ENCODE measurements at regions not wholly inside any gene's neighbourhood (a gene's known extent, or its start where the extent isn't known, plus 50 kb on each side); places are given as distances from the start of the nearest gene placed in this dataset.

DNA sequence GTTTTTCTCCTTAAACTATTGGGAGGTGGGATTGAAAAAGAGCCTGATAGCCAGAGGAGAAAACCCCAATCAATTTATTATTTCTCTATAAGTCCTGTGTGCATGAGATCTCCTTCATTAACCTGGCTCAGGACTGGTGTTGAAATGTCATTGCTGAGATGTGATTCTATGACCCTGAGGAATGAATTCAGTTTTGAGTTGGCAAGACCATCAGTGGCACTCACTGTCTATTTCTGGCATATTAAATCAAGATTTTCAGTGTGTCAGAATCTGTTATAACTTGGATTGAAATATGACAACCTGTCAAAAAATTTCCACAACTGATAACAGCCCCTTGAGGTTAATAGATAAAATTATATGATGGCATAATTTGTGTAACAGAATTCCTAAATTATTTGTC is 431.1 kb downstream of the TFAP2B start:
- DNase-seq (ENCODE audit: low spot score), result no peak

DNA sequence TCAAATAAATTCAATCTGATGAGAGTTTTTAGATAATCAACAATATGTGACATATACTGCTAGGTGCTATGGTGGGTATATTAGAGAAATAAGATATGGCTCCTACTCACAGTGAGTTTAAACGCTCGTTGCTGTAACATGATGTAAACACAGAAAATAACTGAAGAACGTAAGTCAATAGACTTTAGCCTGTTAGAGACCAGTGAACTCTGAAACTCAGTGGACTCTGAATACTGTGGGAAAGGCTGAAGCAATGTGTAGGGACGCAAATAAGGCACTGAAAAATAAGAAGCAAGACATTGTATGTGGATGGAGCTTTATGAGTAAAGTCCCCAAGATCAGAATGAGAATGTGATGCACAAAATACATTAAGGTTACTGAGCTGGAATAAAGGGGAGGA is 431.6 kb downstream of the TFAP2B start:
- DNase-seq (ENCODE audit: low spot score), result no peak

DNA sequence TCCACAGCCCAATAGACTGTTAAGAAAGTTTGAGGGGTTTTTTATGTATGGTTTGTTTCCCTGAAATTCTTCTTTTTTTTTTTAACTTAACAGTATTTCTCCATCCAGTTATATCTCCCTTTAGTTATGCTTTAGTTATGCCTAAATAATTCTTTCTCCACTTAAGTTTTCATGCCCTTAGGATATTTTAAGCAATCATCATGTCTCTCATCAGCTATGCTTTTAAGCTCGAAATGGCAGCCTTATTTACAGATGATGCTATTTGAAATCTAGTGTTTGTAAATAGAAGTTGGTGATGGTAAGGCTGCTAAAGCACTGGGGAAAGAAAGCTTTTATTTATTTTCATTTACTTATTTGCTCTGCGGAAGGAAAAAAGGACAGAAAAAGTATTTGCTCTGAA is 439.3 kb downstream of the TFAP2B start:
- DNase-seq (ENCODE audit: low spot score), result no peak

DNA sequence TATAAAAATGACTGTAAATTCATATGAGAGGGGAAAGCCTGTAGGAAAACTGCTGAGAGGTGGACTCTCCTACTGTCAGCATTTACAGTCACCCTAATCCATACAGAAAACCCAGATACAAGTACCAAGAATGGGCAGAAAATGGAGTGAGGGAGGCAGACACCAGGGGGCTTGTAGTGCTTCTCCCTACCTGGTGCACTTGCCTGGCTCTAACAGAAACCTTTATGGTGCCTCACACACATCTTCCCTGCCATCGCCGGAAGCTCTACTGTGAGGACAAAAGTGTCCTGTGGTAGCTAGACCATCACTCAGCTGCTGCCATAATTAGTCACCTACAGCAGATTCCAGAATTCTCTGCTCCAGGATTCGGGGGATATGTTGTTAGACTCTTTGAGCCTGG is 441.3 kb downstream of the TFAP2B start:
- DNase-seq (ENCODE audit: low spot score), result no peak

DNA sequence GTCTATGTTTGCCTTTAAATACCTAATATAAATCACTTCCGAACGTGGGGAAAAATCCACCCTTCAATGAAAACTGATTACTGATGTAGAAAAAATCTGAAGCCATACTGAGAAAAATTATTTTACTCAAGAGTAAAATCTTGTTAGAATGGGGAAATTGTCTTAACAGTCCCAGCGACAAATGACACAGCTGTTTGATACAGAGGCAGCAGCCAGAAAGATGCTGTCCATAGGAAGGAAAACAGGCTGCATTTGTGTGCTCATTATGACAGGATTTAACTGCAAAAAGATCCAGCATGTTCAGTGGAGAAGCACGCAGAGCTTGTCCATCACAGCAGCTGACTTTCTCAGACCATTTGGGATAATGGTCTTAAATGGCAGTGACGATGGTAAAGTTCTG is 443.0 kb downstream of the TFAP2B start:
- DNase-seq (ENCODE audit: low spot score), result no peak

DNA sequence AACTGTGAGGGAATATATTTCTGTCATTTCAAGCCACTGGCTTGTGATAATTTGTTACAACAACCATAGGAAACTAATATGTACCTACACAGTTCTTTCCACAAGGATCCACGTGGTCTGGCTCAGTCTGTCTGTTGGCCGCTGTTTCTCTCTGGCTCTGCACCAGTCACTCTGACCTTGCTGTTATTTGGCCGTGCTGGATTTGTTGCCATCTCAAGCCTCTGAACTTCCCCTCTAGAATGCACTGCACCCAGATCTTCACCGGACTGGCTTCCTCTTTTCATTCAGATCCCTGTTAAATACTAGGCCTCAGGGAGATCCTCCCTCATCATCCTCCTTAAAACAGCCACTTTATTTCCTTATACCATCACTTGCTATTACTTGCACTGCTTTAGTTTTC is 446.8 kb downstream of the TFAP2B start:
- DNase-seq (ENCODE audit: low spot score), result no peak

DNA sequence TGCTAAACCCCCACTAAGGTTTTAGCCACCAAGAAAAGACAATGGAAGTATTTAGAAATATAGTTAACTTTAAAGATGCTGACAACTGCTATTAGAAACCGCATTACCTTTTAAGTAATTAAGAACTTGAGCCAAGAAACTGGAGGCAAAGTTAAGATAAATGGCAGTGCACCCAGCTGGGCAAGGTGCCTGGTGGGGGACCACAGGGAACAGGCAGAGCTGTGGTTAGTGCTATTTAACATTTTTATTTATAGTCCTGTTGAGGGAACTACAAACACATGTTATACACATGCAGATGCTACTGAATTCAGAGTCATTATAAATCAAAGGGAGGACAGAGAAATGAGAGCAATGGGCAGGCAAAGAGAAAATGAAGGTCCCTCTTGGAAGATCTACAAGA is 447.9 kb downstream of the TFAP2B start:
- no peak for DNase-seq (ENCODE audit: low spot score)

DNA sequence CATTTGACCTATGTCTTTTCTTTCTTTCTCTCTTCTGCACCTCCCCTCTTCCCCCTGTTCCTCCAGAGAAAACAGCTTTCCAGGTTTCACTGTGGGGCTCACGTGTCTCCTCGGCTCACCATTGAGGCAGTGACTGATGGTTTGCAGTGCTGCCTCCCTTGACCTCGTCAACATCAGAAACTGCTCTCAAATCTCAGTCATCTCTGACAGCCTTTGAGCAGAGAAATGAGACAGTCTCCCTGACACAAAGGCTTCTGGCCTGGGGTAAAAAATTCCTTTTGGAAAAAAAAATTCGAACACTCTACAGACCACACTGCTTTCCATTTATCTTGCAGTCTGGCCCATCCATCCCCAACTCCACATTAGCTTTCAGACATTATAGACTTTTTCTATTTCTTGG is 450.0 kb downstream of the TFAP2B start:
- DNase-seq (ENCODE audit: low spot score), result no peak

DNA sequence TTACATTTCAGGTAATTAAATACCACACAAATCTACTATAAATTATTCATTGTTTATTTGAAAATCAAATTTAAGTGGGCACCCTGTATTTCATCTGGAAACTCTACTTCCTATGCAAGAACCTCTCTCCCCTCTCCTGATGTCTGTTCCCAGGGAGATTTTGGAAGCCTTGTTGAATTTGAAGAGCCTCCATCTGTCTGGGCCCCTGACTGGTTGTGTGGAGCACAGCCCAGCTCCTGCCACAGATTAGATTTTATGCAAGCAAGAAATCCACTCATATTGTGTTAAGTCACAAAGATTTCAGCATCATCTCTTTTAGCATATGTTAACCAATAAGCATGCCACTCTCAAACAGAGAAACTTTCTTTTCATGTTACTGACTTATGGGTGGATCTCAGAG is 451.2 kb downstream of the TFAP2B start:
- no peak for DNase-seq (ENCODE audit: low spot score)

DNA sequence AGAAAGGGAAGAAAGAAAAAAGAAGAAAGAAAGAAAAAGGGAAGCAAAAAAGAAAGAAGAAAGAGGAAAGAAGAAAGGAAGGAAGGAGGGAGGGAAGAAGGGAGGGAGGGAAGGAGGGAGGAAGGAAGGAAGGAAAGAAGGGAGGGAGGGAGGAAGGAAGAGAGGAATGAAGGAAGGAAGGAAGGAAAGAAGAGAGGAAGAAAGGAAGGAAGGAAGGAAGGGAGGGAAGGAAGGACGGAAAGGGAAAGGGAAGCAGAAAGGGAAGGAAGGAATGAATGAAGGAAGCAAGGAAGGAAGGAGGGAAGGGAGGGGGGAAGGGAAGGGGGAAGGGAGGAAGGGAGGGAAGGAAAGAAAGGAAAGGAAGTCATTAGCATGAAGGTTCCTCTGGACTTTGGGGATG is 452.9 kb downstream of the TFAP2B start:
- no peak for DNase-seq (ENCODE audit: low spot score)

DNA sequence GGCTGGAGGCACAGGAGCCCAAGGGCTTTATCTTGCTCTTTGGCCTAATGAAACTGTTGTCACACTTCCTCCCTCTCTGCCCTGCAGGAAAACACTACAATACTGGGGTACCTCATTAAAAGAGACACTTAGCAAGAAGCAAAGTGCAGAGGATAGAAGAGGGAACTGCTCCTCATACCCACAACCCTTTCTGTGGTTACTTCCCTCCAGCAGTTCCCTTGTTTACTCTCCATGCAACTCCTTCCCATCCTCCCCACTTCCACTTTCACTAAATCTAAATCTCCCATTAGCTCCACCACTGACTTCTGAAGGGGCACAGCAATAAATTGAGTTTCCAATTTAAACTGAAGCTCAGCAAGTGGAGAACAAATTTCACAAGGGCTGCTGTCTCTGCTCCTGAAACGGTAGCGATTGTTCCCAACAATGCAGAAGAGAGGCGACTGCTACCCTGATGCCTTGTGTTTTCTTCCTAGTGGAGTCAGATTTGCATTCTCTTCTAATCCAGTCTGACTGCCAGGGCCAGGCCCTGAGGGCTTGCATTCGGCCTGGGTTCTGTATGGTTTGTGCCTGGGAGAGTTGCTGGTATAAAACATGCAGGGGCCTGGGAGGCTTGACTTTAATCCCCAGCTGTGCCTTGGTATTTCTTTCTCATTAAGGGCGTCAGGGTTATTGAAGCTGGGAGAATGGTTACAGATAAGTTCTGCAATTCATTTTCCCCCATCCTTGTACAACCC is 454.7 kb downstream of the TFAP2B start:
- DNase-seq (ENCODE audit: low spot score), result no peak

DNA sequence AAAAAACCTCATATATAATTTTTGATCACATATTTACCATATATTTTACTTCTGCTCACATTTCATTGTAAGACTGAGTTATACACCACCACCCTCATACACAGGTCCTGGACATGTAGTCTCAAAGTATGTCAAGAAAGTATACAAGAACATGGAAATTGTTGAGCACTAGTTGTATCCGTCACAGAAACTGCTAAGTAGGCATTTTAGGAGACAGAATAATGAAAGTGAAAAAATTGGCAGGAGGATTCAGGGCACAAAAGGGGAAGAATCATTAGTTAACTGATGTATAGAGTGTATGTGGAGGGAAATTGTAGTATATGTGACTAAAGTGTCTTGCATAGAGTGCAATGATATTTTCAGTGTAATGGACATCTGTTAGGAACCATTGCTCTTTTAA is 458.8 kb downstream of the TFAP2B start:
- no peak for DNase-seq (ENCODE audit: low spot score)

DNA sequence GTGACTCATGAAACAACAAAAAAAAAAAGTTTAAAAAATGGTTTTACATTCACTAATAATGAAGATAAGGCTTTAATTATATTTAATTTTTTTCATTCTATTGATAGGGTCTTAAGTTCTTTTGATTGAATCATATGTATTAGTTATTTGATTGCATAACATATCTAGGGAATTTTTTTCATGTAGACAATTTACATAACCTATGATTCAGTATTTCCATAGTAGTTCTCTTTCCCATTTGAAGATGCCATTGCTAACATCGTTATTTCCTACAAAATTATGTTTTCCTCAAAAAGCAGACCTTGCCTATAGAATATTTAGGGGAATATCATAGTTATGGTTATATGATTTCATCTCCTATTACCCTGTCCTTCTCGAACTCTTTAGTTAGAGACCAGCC is 463.4 kb downstream of the TFAP2B start:
- no peak for DNase-seq (ENCODE audit: low spot score)

DNA sequence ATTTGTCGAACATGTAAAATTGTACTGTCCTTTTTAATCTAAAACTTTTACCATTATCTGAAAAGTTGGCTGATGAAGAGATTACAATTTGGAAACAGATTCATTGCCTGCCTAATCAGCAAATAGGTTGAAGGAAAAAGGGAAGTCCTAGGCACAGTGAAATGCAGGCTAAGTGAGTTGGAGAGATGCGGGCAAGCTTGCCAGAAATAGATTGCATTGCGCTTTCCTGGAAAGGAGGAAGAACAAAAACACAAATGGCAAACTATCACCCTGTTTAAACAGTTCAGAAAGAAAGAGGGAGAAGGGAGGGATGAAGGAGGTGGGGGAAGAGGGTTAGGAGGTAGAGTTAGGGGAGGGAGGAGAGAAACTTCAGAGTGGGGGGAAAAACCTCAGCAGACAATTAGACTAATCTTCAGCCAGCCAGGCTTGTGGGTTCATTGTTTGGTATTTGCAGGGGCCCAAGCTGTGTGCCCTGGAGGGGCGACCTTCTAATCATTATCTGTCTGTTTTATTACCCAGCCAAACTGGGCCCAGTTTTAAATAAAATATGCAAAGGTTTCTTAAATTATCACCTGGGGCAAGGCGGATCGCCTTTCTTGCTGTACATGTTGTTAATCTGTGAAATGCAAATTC is 465.2 kb downstream of the TFAP2B start:
- no peak for DNase-seq (ENCODE audit: low spot score)

DNA sequence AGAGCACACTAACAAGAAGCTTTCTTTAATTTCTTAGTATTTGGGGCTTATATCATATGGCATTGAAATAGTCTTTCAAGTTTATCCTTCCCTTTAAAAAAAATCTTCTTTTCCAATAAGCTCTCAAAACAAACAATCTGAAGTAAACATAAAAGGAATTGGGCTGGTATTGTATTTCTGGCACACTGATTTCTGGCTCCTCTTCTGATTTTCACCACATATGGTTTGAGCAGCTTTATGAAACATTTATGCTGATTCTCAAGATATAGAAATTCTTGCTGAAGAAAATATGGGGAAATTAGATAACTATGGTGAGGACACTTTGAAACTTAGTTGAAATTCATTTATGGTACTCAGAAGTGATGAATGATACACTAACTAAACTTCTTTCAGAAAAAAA is 467.2 kb downstream of the TFAP2B start:
- no peak for DNase-seq (ENCODE audit: low spot score)

DNA sequence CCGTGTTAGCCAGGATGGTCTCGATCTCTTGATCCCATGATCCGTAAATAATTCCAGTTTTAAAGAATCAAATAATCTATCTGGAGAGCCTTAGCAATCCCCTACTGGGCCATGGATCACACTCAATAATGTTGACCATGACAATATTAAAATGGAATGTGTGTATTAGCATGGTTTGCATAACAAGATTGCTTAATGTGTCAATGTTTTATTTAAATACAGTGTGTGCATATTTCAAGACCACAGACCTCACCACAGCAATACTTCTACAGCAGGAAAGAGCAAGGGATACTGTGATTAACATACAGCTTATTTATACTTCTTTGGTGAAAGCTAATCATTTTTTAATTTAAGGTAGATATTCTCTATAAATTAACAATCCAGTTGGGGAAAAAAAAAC is 470.4 kb downstream of the TFAP2B start:
- peak; percentile 10 for DNase-seq (ENCODE audit: low spot score)

DNA sequence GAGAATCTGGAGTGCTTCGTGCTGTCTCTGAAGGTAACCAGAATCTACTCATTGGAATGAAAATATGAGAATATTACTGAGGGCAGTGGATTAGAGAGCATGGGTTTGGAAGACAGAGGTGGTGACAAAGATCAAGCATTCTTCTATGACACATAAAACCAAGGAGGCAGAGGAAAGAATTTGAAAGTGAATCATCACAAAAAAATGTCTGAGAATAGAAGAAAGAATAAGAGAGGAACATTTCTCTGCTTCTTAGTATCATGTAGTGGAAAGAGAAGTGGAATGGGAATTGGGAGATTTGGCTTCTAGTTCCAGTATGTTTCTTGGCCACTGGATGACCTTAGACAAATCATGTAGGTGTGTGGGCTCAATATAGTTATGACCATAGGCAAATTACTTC is 474.0 kb downstream of the TFAP2B start:
- peak; percentile 25 for DNase-seq (ENCODE audit: low spot score)

DNA sequence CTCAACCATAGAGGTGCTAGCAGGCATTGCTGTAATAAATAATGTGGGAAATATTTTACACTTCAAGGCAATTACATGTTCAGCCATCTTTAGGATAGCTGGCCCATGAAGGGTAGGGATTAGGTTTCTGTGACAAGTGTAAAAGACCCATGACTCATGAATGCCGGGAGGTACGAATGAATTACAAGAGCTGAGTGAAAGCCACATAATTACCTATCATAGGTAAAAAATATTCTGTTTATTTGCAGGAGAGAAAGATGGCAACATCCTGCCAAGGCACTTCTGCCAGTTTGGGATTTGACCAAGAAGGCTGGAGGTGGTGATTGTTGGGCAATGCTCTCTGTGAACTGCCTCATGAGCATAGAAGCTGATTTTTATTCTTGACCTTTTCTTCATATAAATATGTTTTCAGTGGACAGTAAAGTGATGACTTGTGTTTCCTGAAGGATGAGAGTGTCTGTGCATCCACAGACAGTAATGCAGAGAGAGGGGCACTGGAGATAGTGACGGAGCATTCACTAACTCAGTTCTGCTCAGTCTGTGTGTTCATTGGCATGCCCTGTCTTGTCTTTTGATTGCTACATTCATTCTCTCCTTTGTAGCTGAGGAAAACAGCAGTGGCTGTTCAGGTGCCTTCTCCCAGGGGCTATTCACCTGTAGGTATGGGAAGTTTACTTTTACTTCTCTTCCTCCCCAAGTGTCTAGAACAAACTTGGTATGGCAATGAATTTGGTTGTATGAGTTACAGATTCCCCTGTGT is 481.1 kb downstream of the TFAP2B start:
- DNase-seq (ENCODE audit: low spot score), result no peak

DNA sequence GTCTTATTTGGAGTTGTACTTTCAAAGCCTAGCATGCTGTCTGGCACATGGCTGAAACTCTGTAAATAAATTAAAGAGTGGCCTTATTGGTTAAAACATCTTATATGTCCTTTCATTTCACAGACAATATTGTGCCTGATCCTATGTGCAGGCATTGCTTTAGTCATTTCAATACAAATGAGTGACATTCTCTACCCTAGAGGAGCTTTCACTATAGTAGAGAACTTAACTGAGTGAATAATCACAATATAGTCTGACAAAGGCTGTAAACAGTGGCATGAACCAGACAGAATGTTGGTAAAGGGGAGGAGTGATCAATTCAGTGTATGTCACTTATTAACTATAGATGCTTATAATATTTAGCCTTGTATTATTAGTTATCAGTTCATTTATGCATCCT is 481.8 kb downstream of the TFAP2B start:
- DNase-seq (ENCODE audit: low spot score), result no peak

DNA sequence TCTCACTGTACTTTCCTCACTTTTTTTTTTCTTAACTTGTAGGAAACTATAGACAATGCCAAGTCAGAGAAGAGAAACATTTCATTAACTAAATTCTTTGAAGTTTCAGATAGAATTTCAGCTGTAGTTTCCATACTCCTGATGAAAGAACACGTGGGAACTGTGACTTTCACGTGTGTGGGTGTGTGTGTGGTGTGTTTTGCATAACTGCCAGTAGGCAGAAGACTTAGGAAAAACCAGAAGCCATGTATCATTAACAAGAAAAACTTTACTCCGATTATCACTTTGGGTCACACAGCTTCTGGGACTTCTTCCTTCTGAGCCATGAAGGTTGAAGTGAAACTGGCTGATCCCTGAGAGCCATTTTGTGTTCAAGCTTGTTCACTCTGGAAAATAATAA is 483.3 kb downstream of the TFAP2B start:
- no peak for DNase-seq (ENCODE audit: low spot score)

DNA sequence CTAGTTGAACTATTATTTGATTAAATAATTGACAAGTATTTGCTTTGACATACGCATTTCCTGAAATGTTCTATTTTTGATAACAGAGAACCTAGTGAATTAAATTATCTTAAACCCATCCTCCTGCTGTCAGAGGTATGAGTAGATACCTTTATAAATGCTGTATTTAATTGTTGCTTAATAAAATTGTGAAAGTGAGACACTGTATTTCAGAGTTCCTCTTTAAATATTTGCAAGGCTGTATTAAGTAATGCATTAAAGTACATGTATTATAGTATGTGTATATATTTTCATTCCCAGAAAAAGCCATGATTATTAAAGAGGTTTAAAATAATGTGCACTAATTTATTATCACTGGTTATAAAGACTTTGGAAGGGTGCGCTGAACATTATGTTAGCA is 483.8 kb downstream of the TFAP2B start:
- DNase-seq (ENCODE audit: low spot score), result no peak

DNA sequence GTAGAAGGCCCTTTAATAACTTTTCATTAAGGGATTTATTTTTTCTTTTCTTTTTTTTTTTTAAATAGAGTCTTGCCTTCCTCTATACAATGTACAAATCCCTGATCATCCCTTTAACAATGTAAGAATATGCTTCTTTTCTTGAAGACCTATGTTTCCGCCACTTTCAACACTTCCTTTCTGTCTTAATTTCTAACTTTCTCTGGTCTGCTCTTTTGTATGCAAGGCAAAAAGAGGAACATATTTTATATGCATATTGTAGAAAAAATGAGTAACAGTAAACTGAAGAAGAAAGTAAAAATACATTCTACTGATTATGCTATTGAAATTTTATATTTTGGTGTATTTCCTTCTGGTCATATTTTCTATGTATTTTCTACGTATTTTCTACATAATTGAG is 484.7 kb downstream of the TFAP2B start:
- DNase-seq (ENCODE audit: low spot score), result no peak

DNA sequence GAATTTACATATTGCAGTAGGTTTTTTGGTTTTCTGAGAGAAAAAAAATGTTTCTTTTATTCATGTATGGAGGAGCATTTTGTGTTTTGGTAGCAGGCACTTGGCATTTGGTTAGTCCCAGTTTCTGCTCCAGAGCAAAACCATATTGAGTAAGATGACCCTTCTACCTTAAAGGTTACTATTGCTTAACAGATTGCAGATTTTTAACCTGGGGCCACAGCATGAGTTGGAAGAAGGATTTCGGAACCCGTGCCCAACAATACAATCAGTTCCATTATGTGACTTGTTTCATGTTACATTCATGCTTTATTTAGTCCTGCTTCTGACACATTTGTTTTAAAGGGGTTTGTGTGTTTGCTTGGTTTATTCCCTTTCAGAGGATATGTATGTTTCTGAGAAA is 496.3 kb downstream of the TFAP2B start:
- no peak for DNase-seq (ENCODE audit: low spot score)
